ENCODE measurements at regions not wholly inside any gene's neighbourhood (a gene's known extent, or its start where the extent isn't known, plus 50 kb on each side); places are given as distances from the start of the nearest gene placed in this dataset.

DNA sequence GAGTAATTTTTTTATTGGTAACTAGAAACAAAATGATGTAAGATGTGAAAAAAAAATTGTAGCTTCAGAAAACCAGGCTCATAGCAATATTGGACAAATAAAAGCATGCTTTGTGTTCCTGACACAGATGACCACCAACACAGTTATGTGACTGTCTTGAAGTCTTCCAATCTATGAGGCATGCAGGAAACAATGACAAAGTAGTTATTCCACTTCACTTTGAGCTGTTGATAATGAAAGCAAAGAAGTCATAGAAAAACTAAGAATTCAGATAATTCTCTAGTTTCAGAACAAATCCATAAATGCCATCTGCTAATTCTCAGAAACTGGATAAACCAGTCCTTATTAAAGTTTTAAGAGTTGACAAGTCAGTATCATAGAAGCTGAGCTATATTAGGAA lies 378.4 kb upstream of the SEMA3D start:
- H3K4me3 ChIP-seq (ENCODE audit: low read depth, low read length) = no peak overlapping the region
- no peak for TF ChIP-seq CTCF (IDR thresholded peaks at IDR 0.05; ENCODE audit: borderline replicate concordance, insufficient read depth, low read depth, low read length)

- TF ChIP-seq CTCF (IDR thresholded peaks at IDR 0.05; ENCODE audit: borderline replicate concordance, insufficient read depth, low read depth, low read length) = no peak
- no peak overlapping the region for H3K4me3 ChIP-seq (ENCODE audit: low read depth, low read length)
Measured at GRCh38 chr7:85564861-85565260, 378.0 kb upstream of the SEMA3D start.

DNA sequence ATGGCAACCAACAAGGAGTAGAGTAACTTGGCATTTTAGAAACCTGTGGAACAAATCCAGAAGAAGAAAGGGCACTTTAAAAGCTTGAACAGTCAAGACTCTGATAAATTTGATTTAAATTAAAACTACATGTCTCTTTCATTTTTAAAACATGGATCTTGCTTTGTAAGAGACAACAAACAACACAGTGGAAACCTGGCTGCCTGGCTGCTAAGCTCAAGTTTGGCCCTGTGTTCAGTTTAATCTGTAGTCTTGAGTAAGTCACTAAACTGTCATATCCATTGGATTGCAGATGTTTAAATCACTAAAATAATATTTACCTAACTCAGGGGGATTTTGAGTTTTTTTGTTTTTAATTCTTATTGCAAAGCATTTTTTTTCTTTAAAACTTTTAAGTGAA lies 374.9 kb upstream of the SEMA3D start:
- no peak for TF ChIP-seq CTCF (IDR thresholded peaks at IDR 0.05; ENCODE audit: borderline replicate concordance, insufficient read depth, low read depth, low read length)
- H3K4me3 ChIP-seq (ENCODE audit: low read depth, low read length) = no peak overlapping the region

GRCh38 chr7:85554236-85555178 lies 367.7 kb upstream of the SEMA3D start:
- no peak overlapping the region for H3K4me3 ChIP-seq (ENCODE audit: low read depth, low read length)
- TF ChIP-seq CTCF (IDR thresholded peaks at IDR 0.05; ENCODE audit: borderline replicate concordance, insufficient read depth, low read depth, low read length) = peak; percentile 47; the same call in 1 of the 2 replicates

- TF ChIP-seq CTCF (IDR thresholded peaks at IDR 0.05; ENCODE audit: borderline replicate concordance, insufficient read depth, low read depth, low read length) = no peak
- no peak overlapping the region for H3K4me3 ChIP-seq (ENCODE audit: low read depth, low read length)
Measured at GRCh38 chr7:85535974-85536729, 349.3 kb upstream of the SEMA3D start.

DNA sequence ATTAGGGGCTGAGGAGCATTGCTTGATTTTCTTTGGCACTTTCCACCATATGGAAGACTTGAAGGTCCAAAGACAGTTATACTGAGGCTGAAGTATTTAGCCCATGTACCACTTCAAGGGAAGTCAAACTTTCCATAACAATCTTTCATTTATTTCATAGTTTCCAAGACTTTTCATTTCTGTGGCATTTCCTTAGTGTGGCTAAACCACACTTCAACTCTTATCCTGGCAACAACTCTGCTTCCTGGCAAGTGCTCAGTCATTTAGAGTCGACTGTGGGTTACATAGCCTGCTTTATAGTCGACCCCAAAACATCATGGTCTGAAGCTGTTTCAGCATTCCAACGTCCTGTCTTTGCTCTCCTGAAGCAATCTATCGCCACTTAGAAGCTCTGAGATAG lies 343.0 kb upstream of the SEMA3D start:
- H3K4me3 ChIP-seq (ENCODE audit: low read depth, low read length) = no peak overlapping the region
- no peak for TF ChIP-seq CTCF (IDR thresholded peaks at IDR 0.05; ENCODE audit: borderline replicate concordance, insufficient read depth, low read depth, low read length)

Measured in GM12875 (cell line).